WI38 (cell line): ENCODE measurements at regions not wholly inside any gene's neighbourhood (a gene's known extent, or its start where the extent isn't known, plus 50 kb on each side); places are given as distances from the start of the nearest gene placed in this dataset.

Experiments used
- H3K4me3 ChIP-seq: 2 replicates; pipeline ENCODE4 v1.5.1; 2011; ENCODE audit warnings: low read depth, mild to moderate bottlenecking, control low read depth, low read length
- CTCF ChIP-seq: IDR thresholded peaks from 2 replicates; pipeline ENCODE4 v1.5.1; 2012; ENCODE audit warnings: low read depth, mild to moderate bottlenecking, control low read depth, low read length

GRCh38 chr2:34123996-34124785, 525.1 kb upstream of the FAM98A start:
- no peak overlapping the region for H3K4me3 ChIP-seq
- no peak for TF ChIP-seq CTCF

GRCh38 chr2:34121076-34121475, 522.0 kb upstream of the FAM98A start:
- no peak for TF ChIP-seq CTCF
- H3K4me3 ChIP-seq = no peak overlapping the region

- no peak for TF ChIP-seq CTCF
- H3K4me3 ChIP-seq = no peak overlapping the region
Measured at GRCh38 chr2:34115076-34115475, 516.0 kb upstream of the FAM98A start.

- TF ChIP-seq CTCF = no peak
- no peak overlapping the region for H3K4me3 ChIP-seq
Measured at GRCh38 chr2:34112161-34112560, 513.1 kb upstream of the FAM98A start.

- no peak overlapping the region for H3K4me3 ChIP-seq
- TF ChIP-seq CTCF = no peak
Measured at GRCh38 chr2:34110392-34110791, 511.3 kb upstream of the FAM98A start.

- no peak overlapping the region for H3K4me3 ChIP-seq
- no peak for TF ChIP-seq CTCF
Measured at GRCh38 chr2:34107811-34108210, 508.7 kb upstream of the FAM98A start.

- H3K4me3 ChIP-seq = no peak overlapping the region
- TF ChIP-seq CTCF = no peak
Measured at GRCh38 chr2:34105006-34105767, 506.1 kb upstream of the FAM98A start.
